Subcutaneous abdominal adipose tissue (tissue), 5 donors: ENCODE measurements at regions not wholly inside any gene's neighbourhood (a gene's known extent, or its start where the extent isn't known, plus 50 kb on each side); places are given as distances from the start of the nearest gene placed in this dataset.

Experiments
- H3K27ac ChIP-seq: one replicate; pipeline ENCODE4 v1.7.0; 2013; ENCODE audit warnings: low read depth, mild to moderate bottlenecking, inconsistent platforms, low read length, moderate library complexity
- H3K27me3 ChIP-seq, 5 donors: one replicate each; pipeline ENCODE4 v1.7.0; 2013; ENCODE audit warnings: low read length in 5 of 5, inconsistent platforms in 1 of 5; ENCODE audit not compliant: control insufficient read depth in 5 of 5, insufficient read depth in 4 of 5
- H3K36me3 ChIP-seq, 5 donors: one replicate each; pipeline ENCODE4 v1.7.0; 2013; ENCODE audit warnings: low read length in 5 of 5; ENCODE audit not compliant: control insufficient read depth in 5 of 5, insufficient read depth in 5 of 5
- H3K4me1 ChIP-seq, 5 donors: one replicate each; pipeline ENCODE4 v1.7.0; 2013; ENCODE audit warnings: low read length in 5 of 5, mild to moderate bottlenecking in 3 of 5, moderate library complexity in 1 of 5; ENCODE audit not compliant: control insufficient read depth in 5 of 5, insufficient read depth in 5 of 5
- H3K4me3 ChIP-seq, 5 donors: one replicate each; pipeline ENCODE4 v1.7.0; 2013; ENCODE audit warnings: low read length in 5 of 5, low read depth in 1 of 5
- H3K9ac ChIP-seq, 5 donors: one replicate each; pipeline ENCODE4 v1.7.0; 2013; ENCODE audit warnings: low read length in 5 of 5, mild to moderate bottlenecking in 4 of 5, moderate library complexity in 3 of 5
- H3K9me3 ChIP-seq, 5 donors: one replicate each; pipeline ENCODE4 v1.7.0; 2013; ENCODE audit warnings: low read length in 5 of 5; ENCODE audit not compliant: control insufficient read depth in 5 of 5
- donor health status: healthy.
- donor health status: healthy.
- donor health status: healthy.
- donor health status: healthy.
- donor health status: healthy.

- H3K4me3 ChIP-seq: no peak overlapping the region
- no peak overlapping the region for H3K9ac ChIP-seq
- H3K4me1 ChIP-seq: no peaks in the 10 kb centered on the region
- H3K36me3 ChIP-seq: no peaks in the 10 kb centered on the region
- H3K27me3 ChIP-seq: no peaks in the 10 kb centered on the region
- no peaks in the 10 kb centered on the region for H3K9me3 ChIP-seq
- H3K27ac ChIP-seq: no peak overlapping the region
Measured at GRCh38 chr11:15473954-15474837, 359.5 kb downstream of the INSC start.

- no peaks in the 10 kb centered on the region for H3K36me3 ChIP-seq
- no peaks in the 10 kb centered on the region for H3K4me1 ChIP-seq
- H3K9me3 ChIP-seq: no peaks in the 10 kb centered on the region
- no peak overlapping the region for H3K4me3 ChIP-seq
- H3K27me3 ChIP-seq: no peaks in the 10 kb centered on the region
- no peak overlapping the region for H3K9ac ChIP-seq
- H3K27ac ChIP-seq: no peak overlapping the region
Measured at GRCh38 chr11:15476371-15476917, 361.7 kb downstream of the INSC start.

DNA sequence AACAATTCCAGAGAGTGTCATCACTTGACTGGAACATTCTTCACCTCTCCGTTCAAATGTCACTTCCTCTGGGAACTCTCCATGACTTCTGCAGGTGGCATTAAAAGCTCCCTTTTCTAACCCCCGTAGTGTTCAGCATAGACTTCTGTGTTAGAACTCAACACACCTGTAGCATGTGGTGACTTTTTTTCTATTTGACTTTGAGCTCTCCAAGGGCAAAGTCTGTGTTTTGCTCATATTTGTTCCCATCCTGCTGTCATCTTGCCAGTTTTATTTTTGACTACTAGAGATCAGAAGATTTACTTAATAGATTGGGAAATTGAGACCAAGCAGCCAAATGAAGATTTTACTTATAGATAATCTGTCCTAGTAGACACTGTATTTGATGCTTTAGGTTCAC lies 367.1 kb downstream of the INSC start:
- H3K27ac ChIP-seq: no peak overlapping the region
- no peak overlapping the region for H3K4me3 ChIP-seq

GRCh38 chr11:15483205-15483604 lies 368.5 kb downstream of the INSC start:
- no peak overlapping the region for H3K9ac ChIP-seq
- H3K4me1 ChIP-seq: no peaks in the 10 kb centered on the region
- H3K27me3 ChIP-seq: no peaks in the 10 kb centered on the region
- H3K27ac ChIP-seq: no peak overlapping the region
- H3K36me3 ChIP-seq: no peaks in the 10 kb centered on the region
- no peaks in the 10 kb centered on the region for H3K9me3 ChIP-seq
- no peak overlapping the region for H3K4me3 ChIP-seq

More for the DNA sequence above, 367.1 kb downstream of the INSC start:
- Histone ChIP-seq H3K9ac (no peak overlapping the region), H3K27me3 (no peaks in the 10 kb centered on the region), H3K9me3 (no peaks in the 10 kb centered on the region), H3K4me1 (no peaks in the 10 kb centered on the region), H3K36me3 (no peaks in the 10 kb centered on the region)

- no peaks in the 10 kb centered on the region for H3K9me3 ChIP-seq
- no peaks in the 10 kb centered on the region for H3K27me3 ChIP-seq
- H3K4me3 ChIP-seq: no peak overlapping the region
- H3K9ac ChIP-seq: no peak overlapping the region
- no peaks in the 10 kb centered on the region for H3K4me1 ChIP-seq
- H3K36me3 ChIP-seq: no peaks in the 10 kb centered on the region
- no peak overlapping the region for H3K27ac ChIP-seq
Measured at GRCh38 chr11:15484398-15484797, 369.7 kb downstream of the INSC start.

DNA sequence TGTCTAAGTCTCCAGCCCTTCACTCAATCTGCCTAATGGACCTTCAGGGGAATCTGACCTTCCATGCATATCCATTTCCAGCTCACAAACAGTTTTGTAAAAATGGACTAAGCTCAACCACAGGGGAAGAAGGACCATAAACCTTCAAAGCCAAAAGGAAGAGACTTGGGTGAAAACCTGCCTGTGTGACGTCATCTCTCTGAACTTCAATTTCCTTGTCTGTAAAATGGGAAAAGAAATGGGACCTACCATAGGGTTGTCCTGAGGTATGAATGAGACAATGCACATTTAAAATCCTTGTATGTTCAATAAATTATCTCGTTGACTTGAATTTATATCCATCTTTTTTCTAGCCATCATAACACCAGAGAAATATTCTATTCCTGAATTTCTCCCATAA lies 370.7 kb downstream of the INSC start:
- H3K4me3 ChIP-seq: no peak overlapping the region
- no peaks in the 10 kb centered on the region for H3K4me1 ChIP-seq
- no peak overlapping the region for H3K9ac ChIP-seq
- no peak overlapping the region for H3K27ac ChIP-seq
- no peaks in the 10 kb centered on the region for H3K9me3 ChIP-seq
- no peaks in the 10 kb centered on the region for H3K36me3 ChIP-seq
- H3K27me3 ChIP-seq: peaks cover 0 to 2% (median 0%) of the 10 kb centered on the region in 5 donors

- Histone ChIP-seq H3K9ac (no peak overlapping the region), H3K4me1 (no peaks in the 10 kb centered on the region), H3K4me3 (no peak overlapping the region), H3K27me3 (peaks cover 0 to 2% (median 0%) of the 10 kb centered on the region in 5 donors), H3K36me3 (no peaks in the 10 kb centered on the region), H3K27ac (no peak overlapping the region), H3K9me3 (no peaks in the 10 kb centered on the region)
Measured at GRCh38 chr11:15489281-15489680, 374.6 kb downstream of the INSC start.

GRCh38 chr11:15490535-15490934 lies 375.8 kb downstream of the INSC start:
- H3K27ac ChIP-seq: no peak overlapping the region
- no peaks in the 10 kb centered on the region for H3K36me3 ChIP-seq
- H3K4me1 ChIP-seq: no peaks in the 10 kb centered on the region
- H3K4me3 ChIP-seq: no peak overlapping the region
- no peak overlapping the region for H3K9ac ChIP-seq
- peaks cover 0 to 2% (median 0%) of the 10 kb centered on the region in 5 donors for H3K27me3 ChIP-seq
- no peaks in the 10 kb centered on the region for H3K9me3 ChIP-seq

DNA sequence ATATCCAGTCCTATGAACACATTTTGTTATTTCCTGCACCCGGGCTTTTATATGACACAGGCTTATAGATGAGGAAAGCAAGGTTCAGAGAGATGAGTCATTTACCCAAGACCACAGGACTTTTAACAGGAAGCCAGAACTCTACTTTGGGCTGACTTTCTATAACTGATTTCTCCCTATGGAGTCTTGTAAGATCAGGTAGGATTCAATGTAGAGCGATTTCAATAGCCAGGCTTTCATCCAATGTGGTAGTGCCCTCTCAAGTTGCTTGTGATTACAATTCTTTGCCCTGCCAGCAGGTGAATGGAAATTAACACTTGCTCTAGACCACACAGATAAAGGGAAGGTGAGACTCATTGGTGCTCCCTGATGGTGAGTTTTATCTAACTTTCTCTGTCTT lies 378.3 kb downstream of the INSC start:
- no peaks in the 10 kb centered on the region for H3K36me3 ChIP-seq
- H3K4me1 ChIP-seq: no peaks in the 10 kb centered on the region
- H3K27me3 ChIP-seq: peaks cover 0 to 2% (median 0%) of the 10 kb centered on the region in 5 donors
- no peak overlapping the region for H3K27ac ChIP-seq
- no peaks in the 10 kb centered on the region for H3K9me3 ChIP-seq
- no peak overlapping the region for H3K9ac ChIP-seq
- H3K4me3 ChIP-seq: no peak overlapping the region

- no peaks in the 10 kb centered on the region for H3K4me1 ChIP-seq
- no peak overlapping the region for H3K9ac ChIP-seq
- H3K27me3 ChIP-seq: peaks cover 0 to 2% (median 0%) of the 10 kb centered on the region in 5 donors
- H3K9me3 ChIP-seq: no peaks in the 10 kb centered on the region
- no peak overlapping the region for H3K4me3 ChIP-seq
- H3K27ac ChIP-seq: no peak overlapping the region
- no peaks in the 10 kb centered on the region for H3K36me3 ChIP-seq
Measured at GRCh38 chr11:15493921-15494620, 379.3 kb downstream of the INSC start.
